Left cardiac atrium (tissue), 4 donors: ENCODE measurements at regions not wholly inside any gene's neighbourhood (a gene's known extent, or its start where the extent isn't known, plus 50 kb on each side); places are given as distances from the start of the nearest gene placed in this dataset.

ENCODE experiments used
- ATAC-seq, 2 donors: fragments of 200-7000 bp; cut with Tn5 transposase; one replicate each; pipeline ENCODE4 v1.9.1; 2020; ENCODE audit warnings: mild to moderate bottlenecking in 2 of 2, moderate library complexity in 2 of 2
- DNase-seq: peaks from one replicate; pipeline ENCODE4 v3.0.0-alpha.2; 2020
- intact Hi-C, 2 donors: fragments of 100-400 bp; cut with DNase I; formaldehyde crosslinking; loops; one replicate each; pipeline versions ENCODE4 v1.14.1 to v1.15.1; 2022 to 2023
- donor health status: DM: no; HTN: yes; CAD: no.
- donor health status: DM: no; HTN: yes; CAD: no; lungs with severe emphysema.
- donor health status: DM: yes; HTN: yes; CAD: no.
- donor health status: Dilated cardiomyopathy.

- ATAC-seq: no peak
- DNase-seq: no peak
- intact Hi-C loops: no loop called here
Observed at GRCh38 chr5:8347984-8348383, 479.0 kb downstream of the MTRR start.

GRCh38 chr5:8349855-8350254 is 480.9 kb downstream of the MTRR start:
- DNase-seq (no peak), ATAC-seq (no peak)
- intact Hi-C loops: no loop called here

DNA sequence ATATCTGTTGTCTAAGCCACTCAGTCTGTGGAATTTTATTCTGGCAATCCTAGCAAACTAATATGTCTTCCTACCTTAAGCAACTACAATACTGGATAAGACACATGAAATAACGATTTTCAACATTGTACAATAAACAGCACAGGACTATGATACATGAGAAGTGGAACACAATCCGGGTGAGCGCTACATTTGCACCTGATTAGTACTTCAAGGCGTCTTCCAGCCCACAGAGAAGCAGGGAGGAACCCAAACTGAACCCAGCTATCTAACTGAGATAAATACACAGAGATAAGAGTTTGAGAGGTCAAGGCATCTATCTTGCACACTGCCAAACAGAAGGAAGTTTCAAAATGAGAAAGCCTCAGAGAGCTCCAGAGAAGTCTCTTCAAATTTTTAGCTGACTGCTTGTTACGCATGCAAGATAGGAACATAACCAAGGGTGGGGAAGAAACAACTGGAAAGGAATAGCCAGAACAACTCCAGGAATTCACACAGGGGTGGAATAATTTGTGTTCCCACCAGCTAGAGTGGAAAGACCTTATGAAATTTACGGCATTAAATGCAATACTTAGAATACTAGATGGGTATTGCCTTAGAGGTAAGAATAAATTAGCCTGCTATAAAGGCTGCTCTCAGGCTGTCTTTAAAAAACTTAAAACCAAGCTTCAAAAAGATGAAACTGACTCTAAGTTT is 481.8 kb downstream of the MTRR start:
- ATAC-seq (peak; percentile 44 to 88), DNase-seq (no peak)
- intact Hi-C loops: no loop called here

DNA sequence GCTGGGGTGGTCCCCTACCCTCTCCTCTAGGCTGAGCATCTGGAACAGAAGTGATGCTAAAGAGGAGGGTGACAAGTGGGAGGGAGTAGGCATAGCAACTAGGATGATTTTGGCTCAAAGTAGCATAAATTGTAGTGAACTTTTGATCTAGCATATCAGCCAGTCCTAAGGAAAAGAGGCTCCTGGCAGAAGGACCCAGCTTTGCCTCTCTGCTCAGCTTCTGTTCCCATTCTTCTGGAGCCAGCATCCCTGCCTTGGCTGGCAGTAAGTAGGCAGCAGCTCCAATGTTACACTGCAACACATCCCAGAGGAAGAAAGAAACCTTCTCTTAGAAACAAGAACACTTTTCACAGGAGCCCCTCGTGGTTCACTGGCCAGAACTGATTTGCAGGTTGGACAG is 487.0 kb downstream of the MTRR start:
- ATAC-seq (no peak), DNase-seq (no peak)
- intact Hi-C loops: no loop called here

- intact Hi-C loops: no loop called here
- ATAC-seq (no peak), DNase-seq (no peak)
Observed at GRCh38 chr5:8360012-8360411, 491.1 kb downstream of the MTRR start.

DNA sequence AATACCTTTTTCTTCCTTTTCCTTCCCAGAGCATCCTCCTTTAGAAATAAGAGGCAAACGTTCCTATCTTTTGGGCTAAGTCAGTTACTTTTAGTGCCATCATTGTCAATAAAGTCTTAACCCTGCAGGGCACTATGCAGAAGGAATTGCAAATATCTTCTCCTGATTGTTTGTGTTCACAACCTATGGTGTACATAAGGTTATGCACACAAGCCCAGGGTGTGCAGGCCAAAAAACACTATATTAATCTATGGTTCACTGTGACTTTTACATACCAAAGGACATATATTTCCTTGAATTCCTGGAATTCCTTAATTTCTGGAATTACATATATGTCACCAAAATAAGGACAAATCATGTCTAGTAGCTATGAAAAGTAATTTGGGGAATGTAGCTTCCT is 493.5 kb downstream of the MTRR start:
- DNase-seq: no peak
- no peak for ATAC-seq
- intact Hi-C loops: no loop called here

- no peak for DNase-seq
- intact Hi-C loops: no loop called here
- peak in 1 of 2 donors; percentile 87 for ATAC-seq
Observed at GRCh38 chr5:8363138-8363537, 494.2 kb downstream of the MTRR start.

DNA sequence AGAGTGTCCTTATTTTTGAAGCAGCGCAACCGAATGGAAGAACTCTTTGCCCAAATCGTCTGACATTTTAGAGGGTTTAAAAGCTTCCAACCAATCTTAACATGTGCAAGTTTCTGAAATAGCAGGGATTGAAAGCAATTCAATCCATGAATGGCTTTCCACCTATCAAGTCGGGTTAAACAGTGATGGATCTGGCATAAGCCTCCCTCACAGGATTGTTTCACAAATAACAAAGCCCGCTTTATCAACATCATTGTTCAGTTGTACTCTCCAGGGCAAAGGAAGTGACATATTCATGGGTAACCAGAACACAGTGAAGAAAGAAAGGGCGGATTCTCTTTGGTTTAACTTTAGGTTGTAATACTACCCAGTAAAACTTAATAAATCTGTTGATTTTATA is 497.3 kb downstream of the MTRR start:
- DNase-seq: no peak
- intact Hi-C loops: no loop called here
- no peak for ATAC-seq

DNA sequence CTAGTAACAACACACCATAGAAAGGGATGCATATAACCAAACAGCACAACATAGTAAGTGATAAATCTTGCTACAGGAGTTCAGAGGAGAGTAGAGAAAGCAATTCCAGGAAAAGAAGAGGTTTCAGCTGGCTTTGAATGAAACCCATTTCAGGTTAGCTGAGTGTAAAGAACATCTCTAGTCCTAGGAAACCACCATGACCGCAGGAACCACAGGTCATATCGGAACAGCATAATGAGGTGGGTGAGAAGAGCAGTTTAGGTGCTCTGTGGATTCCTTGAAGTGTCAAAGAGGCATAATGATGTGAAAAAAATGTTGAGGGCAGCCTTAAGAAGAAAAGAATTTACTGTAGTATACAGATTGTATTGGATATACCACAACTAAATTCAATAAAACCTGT is 507.5 kb downstream of the MTRR start:
- ATAC-seq: no peak
- no peak for DNase-seq
- intact Hi-C loops: no loop called here

- ATAC-seq: no peak
- no peak for DNase-seq
- intact Hi-C loops: no loop called here
Observed at GRCh38 chr5:8381972-8382371, 513.0 kb downstream of the MTRR start.

DNA sequence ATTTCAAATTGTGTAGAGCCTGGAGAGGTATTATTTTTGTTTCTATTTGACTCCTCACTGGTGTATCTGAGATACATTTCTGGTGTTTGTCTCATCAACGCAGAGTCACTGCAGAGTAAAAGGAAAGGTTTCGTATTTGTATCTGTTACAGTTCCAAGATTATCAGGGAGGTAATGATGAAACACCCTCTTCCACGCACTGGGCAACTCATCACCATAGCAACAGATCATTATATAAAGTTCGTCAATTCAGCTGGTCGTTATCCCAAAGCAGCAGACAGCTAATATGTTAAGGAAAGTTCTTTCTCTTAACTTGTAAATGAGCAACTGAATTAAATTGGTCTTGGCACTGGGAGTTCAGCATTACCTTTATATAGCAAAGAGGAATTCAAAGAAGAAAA is 513.5 kb downstream of the MTRR start:
- intact Hi-C loops: no loop called here
- ATAC-seq: peak; percentile 30 to 51

GRCh38 chr5:8383616-8384015 is 514.7 kb downstream of the MTRR start:
- ATAC-seq: no peak
- DNase-seq: no peak
- intact Hi-C loops: no loop called here

More for the DNA sequence above, 513.5 kb downstream of the MTRR start:
- no peak for DNase-seq

- intact Hi-C loops: no loop called here
- ATAC-seq (no peak), DNase-seq (no peak)
Observed at GRCh38 chr5:8386719-8387288, 517.9 kb downstream of the MTRR start.

GRCh38 chr5:8391911-8392310 is 523.0 kb downstream of the MTRR start:
- ATAC-seq (no peak), DNase-seq (no peak)
- intact Hi-C loops: no loop called here

GRCh38 chr5:8393240-8393639 is 524.3 kb downstream of the MTRR start:
- ATAC-seq: no peak
- intact Hi-C loops: no loop called here
- DNase-seq: no peak

DNA sequence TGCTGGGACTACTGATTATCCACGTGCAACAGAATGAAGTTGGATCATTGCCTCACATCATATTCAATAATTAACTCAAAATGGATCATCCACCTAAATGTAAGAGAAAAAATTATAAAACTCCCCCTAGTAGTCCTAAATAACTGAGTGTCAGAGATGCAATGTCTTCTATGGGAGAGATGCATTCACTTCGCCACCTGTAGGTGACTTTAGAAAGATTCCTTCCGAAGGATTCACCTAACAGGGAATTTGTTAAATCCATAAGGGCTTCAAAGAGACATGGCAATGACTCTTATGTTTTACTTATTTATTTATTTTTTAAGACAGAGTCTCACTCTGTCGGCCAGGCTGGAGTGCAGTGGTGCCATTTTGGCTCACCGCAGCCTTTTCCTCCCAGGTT is 526.0 kb downstream of the MTRR start:
- intact Hi-C loops: no loop called here
- ATAC-seq (no peak), DNase-seq (no peak)

DNA sequence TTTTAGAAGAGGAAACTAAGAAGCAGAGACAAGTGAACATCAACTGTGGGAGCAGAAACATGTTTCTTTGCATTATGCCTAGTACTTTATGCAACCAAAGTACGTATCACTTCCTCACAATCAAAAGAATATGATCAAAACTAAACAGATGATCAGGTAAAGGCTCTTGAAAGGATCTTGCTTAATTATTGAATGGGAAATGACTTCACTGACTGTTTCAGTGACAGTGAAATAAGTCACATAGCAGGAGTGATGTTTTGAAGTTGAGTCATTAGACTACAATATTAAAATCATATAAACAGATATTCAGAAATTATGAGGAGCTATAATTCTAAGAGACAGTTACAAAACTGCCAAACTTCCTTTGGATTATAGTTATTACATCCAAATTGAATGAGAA is 527.3 kb downstream of the MTRR start:
- intact Hi-C loops: no loop called here
- ATAC-seq: no peak
- no peak for DNase-seq

DNA sequence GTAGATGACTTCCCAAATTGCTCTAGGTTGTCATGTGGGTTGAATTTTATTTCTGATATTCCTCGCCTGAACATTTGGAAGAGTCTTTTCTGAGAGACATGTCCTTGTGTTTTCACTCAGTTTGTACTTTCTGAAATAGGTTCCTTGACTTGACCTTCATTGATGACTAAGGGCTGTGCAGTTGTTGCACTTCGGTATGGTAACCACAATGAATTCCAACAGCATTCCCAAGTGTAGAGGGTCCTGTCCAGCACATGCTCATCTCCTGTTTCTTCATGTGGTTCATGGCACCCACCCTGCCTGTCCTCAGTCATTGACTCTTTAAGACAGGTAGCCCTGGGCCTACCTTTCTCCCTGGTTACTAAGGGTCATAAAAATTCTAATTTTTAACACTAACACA is 527.8 kb downstream of the MTRR start:
- no peak for DNase-seq
- intact Hi-C loops: no loop called here
- no peak for ATAC-seq

- DNase-seq: no peak
- no peak for ATAC-seq
- intact Hi-C loops: no loop called here
Observed at GRCh38 chr5:8399471-8399870, 530.5 kb downstream of the MTRR start.

GRCh38 chr5:8408258-8408657 is 539.3 kb downstream of the MTRR start:
- ATAC-seq (no peak), DNase-seq (no peak)
- intact Hi-C loops: no loop called here

GRCh38 chr5:8410618-8411017 is 541.7 kb downstream of the MTRR start:
- intact Hi-C loops: no loop called here
- DNase-seq: no peak
- no peak for ATAC-seq

GRCh38 chr5:8413975-8414374 is 545.0 kb downstream of the MTRR start:
- ATAC-seq (no peak), DNase-seq (no peak)
- intact Hi-C loops: no loop called here
